ENCODE measurements at regions not wholly inside any gene's neighbourhood (a gene's known extent, or its start where the extent isn't known, plus 50 kb on each side); places are given as distances from the start of the nearest gene placed in this dataset.
A peak's percentile ranks its signal among the peaks of the same experiment; 100 is the strongest.
"Not testable (repeated sequence)": the region's sequence is repeated elsewhere in the genome, so short reads cannot be mapped to it uniquely, and the experiment has no call there.

DNA sequence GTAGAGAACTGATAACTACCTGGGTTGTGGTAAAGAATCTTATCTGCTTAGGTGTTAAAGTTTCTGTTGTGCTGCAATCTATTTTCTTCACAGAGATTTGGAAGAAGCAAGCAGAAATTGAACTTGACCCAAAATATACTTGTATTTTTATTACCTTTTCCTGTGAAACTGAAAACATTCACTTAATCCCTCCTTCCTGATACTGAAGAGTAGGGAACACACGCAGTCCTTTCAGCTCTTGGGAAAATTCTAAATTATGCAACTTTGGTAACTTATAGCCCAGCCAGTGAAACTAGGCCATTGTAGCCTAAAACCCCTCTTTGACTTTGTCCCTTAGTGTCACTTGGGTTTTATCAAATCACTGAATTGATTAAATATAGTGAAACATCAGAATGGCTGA is 128.4 kb upstream of the MEIS1 start:
- no peak for DNase-seq

DNA sequence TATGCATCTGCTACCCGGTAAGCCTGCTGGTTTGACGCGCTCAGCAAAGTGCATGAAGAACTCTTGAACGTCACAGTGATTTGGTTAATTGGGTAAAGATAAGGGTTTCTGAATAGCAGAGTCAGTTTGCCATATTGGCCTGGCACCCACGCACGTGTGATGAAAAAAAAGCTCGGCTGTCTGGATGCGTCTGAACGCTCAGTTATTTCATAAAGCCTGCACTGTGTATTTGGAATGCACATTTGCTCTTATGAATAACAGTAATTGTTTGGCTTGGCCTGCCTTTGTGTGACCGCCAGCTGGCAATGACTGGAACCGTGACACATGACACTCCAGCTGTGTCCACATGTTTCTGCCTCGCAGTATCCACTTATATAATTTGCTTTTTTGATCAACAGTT is 129.2 kb upstream of the MEIS1 start:
- peak; percentile 59 to 88 for DNase-seq

DNA sequence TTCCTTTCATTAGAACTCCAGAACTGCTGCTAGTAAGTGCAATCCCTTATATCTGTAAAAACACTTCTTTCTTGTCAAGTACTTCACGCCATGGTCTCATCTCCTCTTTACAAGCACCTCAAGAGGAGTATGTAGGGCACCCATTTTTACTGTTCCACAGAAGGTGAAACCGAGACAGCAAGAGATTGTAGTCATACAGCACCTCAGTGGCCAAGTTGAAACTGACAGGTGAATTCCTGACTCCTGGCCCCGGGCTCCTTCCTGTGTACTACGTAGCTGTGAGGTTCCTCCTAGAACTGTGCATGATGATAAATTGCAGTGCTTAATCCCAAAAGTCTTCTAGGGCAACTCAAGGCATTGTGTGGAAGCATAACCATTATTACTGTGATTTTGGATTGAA is 131.5 kb upstream of the MEIS1 start:
- no peak for DNase-seq

DNA sequence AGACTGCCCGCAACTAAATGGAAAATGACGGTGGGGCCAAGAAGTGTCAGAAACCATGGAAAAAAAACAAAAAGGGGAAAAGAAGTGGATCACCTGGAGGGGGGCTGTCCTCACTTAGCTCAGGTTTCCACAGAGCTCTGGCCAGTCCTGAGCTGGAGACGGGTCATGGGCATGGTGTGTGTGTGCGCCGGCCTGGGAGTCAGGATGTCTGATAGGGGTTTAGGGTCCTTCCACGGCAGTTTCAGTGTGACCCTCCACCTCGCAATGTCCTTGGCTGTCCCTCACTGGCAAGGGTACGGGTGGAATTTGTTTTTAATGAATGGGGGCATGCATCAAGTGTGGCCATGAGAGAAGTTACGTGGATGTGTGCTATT is 133.2 kb upstream of the MEIS1 start:
- no peak for DNase-seq

DNA sequence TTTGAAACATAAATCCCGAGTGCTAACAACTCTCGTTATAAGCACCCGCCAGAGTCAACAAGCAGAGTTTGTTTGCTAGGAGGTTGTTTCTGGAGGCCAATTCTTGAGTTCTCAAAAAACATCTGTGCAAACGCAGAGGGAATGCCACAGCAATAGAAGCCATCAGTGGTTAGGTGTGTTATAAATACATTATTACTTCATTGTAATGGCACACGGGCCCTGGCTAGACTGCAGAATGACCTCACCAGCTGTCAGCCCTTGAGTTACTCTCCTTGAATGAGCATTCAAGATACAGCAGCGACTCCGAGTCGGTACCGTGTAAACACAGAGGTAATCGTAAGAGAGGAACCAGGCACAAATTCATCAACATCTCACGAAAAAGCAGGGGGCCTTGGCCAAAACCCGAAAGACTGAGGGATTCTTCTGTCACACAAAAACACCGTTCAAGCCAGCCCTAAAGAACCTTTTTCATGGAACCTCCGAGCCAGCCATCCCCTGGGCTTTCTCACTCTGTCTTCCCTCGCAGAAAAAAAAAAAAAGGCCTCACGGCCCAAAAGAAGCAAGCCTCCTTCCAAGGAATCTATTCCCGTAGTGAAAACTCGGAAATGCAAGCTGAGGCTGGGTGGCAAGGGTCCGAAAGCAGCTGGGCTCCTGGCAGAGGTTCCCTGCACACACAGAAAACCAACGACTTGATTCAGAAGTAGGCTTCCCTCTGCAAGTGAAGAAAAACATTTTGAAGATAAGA is 133.7 kb upstream of the MEIS1 start:
- no peak for DNase-seq

DNA sequence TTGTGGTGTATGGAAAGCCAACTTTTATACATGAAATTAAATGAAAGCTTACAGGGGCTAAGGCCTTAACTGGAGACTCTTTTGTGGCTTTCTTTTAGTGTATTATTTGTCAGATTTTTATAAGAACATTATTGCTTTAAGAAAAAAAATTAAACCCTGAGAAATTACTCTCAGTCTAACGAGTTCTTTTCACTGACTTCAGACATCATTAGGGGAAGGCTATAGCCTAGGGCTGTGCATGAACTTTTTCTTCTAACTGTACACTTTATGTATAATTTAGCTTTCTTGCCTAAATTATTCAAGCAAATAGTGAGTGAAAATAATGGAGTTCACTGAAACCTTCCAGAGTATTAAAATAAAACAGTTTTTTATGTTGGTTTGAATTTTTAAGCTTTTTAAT is 151.1 kb upstream of the MEIS1 start:
- no peak for DNase-seq

DNA sequence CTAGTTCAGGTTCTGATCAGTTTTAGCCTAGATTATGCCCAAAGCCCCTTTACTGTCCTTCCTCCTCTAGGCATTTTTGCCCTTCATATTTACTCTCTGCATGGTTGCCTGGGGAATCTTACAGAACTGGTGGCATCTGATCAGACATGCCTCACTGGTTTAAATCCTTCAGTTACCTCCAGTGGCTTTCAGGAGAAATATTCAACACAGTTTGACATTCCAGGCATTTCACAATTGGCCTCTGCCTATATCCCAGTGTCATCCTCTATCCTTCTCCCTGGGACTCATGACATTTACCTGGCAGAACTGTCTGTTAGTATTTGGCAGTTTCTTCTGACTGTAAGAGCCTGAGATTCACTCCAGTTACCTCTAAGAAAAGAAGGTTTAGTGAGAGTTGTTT is 152.9 kb upstream of the MEIS1 start:
- DNase-seq = no peak

DNA sequence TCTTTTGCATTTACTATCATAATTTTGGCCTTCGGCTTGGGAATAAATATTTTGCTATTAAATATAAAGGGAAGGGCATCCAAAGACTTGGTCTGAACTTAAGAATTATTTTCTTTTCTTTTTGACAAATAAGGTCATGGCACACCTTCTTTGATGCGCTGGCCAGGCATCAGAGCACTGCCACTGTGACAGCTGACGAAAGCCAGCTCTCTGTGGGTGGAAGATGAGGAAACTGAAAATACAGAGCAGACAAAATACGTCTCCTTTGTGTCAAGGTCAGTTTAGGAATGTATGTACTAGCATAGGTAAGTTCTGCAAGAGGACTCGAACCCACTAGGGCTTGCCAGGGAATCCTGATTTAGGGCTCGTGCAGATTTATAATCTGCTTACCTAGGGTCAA is 155.9 kb upstream of the MEIS1 start:
- no peak for DNase-seq

DNA sequence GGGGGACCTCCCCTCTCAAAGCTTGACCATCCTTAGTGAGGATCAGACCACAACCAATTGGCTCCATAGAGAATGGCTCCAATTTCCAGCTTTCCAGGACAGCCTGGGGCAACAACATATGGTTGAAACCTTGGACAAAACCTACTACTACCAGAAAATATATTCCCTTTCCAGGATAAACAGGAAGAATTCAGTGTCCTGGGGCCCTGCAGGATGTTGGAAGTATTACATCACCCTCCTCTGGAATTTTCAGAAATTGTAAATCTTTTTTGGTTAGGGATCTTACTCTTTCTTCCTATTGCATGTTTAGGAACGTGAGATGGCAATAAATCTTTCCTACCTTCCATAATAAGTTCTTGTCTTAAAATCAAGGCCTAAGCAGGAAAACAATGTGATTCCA is 158.9 kb upstream of the MEIS1 start:
- DNase-seq = no peak

DNA sequence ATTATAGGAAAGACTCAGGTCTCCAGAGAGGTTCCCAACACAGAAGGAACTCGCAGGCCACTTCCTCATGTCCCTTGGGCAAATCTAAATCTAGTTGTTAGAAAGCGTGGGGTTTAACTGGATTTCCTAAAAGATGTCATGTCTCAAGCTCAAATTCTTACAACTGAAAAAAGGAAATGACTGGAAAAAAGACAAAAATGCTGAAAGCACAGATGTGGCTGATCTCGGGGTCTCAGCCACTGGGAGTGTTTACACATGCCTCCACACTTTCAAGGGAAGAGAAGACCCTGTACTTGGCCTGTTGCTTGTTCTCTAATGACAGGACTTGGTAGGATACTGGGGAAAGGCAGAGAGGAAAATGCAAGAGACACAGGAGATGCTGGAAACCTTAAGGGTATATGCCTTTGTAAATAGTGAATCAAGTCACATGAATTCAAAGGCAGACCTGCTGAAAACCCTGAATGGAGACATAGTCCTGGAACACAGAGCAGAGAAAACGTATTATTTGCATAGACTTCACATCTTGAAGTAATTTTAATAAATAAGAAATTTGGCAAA is 160.9 kb upstream of the MEIS1 start:
- DNase-seq = no peak

DNA sequence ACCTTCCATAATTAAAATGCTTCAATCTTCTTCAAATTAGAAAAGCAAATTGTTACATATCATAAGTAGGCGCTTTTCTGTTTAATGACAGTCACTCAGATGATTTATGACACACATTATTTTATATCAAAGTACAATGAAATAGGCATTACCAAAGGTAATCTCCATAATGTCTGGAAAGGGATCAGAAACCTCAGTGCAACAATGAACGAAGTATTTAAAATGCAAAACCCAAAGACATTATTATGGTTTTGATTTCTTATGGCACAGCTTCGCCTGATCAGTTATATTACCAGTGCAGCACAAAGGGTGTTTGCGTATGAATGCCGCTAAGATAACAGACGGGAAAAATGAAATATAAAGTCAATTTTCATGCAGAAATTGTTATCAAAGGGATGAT is 162.2 kb upstream of the MEIS1 start:
- DNase-seq = no peak

DNA sequence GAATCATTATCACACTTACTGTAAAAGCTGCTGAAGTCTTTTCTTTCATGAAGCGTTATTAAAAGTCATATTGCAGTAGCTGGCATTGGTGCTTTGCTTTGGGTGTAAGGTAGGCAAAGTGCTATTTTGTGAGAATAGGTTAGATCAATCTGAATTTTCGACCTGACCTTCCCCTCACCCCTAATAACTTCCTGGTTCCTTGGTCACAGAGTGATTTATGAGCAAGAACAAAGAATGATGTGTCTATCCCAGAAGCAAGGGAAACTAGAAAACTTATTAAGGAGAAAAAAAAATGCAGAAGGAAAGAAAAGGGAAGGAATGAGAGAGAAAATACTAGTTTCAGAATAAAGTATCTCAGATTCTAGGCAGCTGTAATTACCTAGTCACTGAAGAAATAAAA is 163.1 kb upstream of the MEIS1 start:
- DNase-seq = no peak

DNA sequence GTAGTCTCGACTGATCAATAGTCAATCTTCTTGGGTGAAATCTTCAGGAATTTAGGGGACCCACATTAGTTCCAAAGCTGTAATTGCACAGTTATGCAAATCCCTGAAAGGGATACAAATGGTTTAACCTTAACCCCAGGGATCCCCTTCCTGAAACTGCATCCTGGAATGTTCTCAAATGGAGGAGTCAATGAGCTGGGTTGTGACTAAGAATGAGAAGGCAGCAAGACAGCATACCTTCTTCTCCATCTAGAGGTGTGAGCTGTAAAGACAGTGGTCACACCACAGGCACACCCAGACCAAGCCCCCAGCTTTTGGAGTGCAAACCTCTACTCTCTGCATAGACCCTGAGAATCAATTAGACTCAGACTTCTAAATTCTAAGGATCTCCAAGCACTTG is 164.7 kb upstream of the MEIS1 start:
- no peak for DNase-seq

DNA sequence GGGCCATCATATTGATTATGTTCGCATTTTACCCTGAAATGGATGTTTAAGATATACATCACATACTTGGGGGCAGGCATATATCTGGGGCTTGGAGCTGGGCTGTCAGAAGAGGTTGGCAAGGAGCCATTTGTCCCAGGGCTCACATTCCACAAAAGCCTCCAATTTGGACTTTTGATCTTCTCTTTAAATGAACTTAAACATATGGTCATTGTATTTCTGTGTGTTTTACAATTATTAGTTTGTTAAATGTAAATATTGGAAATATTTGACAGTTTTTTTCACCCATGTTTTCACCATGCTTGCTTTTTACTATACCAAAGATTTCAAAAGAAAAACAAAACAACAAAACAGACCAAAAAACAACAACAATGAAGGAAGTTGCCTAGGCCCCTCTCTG is 165.8 kb upstream of the MEIS1 start:
- no peak for DNase-seq

DNA sequence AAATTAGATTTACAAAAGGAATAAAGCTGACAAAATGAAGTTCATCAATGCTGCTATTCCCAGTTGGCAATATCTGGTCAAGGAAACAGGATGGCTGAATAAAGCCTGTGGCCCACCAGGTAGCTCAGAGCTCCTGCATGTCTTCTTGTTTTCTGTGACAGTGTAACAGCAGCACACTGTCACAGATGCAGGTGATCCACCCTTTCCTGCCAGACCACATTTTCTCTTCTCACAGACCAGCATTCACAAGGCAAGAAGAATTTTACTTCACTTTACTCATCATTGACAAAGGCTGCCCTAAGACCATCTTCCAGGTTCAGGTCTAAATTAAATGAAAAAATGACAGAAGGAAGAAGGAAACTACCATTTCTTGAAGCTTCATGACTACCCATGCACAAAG is 166.2 kb upstream of the MEIS1 start:
- no peak for DNase-seq

DNA sequence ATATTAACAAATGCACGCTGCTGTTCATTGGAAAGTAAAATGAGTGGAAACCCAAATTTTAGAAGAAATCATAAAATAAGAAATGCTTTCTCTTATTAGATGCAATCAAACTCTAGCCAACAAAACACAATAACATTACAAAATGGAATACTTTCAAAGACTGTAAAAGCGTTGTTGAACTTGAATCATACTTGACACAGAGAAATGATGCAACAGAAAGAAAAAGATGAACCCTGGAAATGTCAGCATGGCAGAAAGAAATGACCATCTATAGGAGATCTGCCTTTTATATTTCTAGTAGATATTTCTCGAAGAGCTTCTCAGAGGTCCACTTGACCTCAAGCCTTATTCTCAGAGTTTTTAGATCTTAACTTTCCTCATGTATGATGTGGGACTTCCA is 170.6 kb upstream of the MEIS1 start:
- no peak for DNase-seq

DNA sequence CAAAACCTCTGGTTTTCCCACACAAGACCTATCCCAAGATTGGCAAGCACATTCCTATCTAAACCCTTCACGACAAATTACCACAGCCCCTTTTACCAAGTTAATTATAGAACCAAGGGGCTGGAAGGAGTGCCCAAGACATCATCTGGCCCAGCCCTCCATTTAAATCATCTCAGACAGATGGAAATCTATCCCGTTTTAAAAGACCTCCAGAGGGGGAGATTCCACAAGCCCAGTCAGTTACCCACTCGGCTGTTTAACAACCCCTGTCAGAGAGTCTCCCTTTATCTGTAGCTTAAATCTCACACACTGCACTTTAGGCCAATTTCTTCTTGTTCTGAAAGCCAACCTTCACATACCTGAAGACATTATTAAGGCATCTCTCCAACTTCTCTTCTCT is 179.1 kb upstream of the MEIS1 start:
- no peak for DNase-seq

DNA sequence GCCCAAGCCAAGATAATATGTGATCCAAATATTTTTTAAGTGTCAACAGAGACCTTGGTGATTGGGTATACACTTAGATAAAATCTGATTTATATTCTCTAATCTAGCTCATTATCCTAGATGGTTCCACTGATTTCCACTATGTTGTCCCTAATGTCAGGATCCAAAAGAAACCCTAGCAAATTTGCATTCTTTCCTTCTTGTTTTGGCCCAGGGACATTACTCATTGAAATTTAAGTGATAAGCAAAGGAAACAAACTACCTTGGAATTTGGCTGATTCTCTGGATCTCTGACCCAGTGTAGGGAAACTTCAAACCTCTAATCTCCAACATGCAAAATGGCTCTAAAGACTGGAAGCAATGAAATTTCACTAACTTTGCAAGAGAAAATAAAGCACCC is 179.8 kb upstream of the MEIS1 start:
- no peak for DNase-seq

DNA sequence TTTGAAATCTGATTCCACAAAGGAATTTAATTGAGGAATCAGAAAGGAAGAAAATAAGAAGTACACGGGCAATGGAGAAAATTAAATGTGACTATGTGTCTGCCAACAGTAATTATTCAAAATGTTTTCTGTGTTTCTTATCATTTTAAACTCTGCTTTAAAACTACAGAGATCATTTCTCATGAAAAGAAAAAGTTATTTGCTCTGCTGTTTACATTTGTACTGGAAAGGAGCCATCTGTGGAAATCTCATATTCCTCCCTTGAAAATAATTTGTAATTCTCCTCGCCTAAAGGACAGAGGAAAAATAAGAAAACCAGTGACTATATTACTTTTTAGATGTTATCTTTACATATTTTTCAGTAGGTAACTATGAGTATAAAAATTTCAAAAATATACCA is 181.9 kb upstream of the MEIS1 start:
- DNase-seq = no peak

DNA sequence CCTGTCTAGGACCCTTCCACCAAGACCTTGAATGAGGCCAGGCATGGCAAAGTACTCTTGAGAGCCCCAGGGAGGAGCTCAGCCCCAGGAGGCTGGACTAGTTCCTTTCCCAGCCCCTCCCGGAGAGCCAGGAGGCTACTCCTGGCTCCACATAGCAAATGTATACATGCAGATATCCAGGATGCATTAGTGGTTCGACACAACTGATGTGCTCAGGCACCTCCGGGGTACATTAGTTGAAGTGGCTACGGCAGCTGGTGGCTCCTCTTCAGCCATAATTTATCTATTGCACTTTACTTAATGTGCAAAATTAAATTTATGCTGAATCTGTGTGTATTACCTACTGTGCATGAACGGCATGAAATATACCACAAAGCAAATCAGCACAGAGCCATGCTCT is 182.8 kb upstream of the MEIS1 start:
- DNase-seq = no peak

DNA sequence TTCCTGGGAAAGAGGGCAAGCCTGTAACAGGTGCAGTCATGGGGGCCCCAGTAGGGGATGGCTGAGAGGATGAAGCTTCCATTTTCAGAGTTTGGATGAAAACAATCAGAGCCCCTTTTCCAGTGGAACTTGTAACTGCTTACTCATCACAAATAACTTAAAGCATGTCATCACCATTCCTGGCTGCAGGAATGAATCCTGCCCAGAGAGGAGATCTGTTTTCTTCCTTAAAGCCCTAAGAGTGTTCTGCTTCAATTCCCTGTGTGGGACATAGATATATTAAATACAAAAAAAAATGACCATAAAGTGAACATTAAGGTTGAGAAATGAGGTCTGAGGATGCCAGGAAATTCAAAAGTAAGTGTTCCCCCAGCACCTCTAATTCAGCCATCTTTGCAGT is 183.4 kb upstream of the MEIS1 start:
- no peak for DNase-seq

DNA sequence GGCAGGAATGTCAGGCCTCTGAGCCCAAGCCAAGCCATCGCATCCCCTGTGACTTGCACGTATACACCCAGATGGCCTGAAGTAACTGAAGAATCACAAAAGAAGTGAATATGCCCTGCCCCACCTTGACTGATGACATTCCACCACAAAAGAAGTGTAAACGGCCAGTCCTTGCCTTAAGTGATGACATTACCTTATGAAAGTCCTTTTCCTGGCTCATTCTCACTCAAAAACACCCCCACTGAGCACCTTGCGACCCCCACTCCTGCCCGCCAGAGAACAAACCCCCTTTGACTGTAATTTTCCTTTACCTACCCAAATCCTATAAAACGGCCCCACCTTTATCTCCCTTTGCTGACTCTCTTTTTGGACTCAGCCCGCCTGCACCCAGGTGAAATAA is 185.8 kb upstream of the MEIS1 start:
- not testable (repeated sequence) for DNase-seq

DNA sequence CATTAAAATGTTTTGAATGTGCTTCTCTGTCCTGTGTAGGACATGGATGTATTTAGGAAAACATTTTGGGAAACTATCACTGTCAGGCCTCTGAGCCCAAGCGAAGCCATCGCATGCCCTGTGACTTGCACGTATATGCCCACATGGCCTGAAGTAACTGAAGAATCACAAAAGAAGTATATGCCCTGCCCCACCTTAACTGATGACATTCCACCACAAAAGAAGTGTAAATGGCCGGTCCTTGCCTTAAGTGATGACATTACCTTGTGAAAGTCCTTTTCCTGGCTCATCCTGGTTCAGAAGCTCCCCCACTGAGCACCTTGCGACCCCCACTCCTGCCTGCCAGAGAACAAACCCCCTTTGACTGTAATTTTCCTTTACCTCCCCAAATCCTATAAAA is 191.1 kb upstream of the MEIS1 start:
- DNase-seq = not testable (repeated sequence)

DNA sequence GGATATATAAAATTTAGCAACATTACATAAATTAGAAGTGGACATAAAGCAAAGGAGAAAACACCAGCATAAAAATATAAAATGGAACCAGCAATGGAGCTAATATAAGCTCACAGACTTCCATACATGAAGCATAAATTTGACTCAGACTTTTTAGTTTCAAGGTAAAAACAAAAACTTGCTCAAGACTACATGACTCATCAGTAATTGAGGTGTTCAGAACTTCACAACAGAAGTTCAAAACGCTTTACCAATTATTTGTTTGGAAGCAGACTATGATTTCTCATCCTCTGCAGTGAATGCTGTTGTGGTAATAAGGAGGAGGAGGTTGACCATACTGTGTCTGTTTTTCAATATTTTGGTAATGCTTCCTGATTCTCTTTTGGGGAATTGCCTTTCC is 192.0 kb upstream of the MEIS1 start:
- DNase-seq = not testable (repeated sequence)

DNA sequence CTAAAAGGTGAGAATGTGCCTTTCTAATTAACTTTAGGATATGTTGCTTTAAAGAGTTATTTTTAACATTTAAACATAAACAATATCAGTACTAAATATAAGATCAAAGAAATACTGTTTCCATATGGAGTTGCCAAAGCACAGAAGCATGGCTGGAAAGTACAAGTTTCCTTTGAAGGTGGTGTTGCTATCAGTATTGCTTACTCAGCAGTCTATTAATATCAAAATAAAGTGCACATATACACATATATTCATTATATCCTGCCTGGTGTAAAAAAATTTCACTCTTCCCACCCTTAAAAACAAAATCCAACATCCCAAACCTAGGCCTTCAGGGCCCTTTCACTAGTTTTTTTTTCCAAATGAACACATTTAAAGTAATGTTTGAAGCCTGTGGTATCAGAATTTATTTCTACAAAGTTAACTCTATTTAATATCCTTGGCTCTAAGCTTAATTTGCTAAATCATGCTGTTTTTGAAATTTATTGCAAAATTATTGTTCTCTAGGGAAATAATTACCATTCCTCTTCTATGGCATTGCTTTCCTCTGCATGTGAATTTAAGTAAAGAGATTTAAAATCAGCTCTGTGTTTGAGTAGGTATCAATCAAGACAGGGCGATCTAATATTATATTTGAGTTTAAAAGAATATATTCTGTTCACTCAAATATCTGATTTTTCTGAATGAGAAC is 192.7 kb upstream of the MEIS1 start:
- no peak for DNase-seq

Measured in NCI-H2081 (cell line).